Posterior vena cava (tissue), 2 donors: ENCODE measurements at regions not wholly inside any gene's neighbourhood (a gene's known extent, or its start where the extent isn't known, plus 50 kb on each side); places are given as distances from the start of the nearest gene placed in this dataset.

Experiments
- DNase-seq: peaks from one replicate; pipeline ENCODE4 v3.0.0-alpha.2; 2020; ENCODE audit warnings: low spot score
- intact Hi-C, 2 donors: fragments of 100-400 bp; cut with DNase I; formaldehyde crosslinking; loops; one replicate each; pipeline versions ENCODE4 v1.14.1 to v1.14.2; 2022 to 2023
- donor health status: DM: yes; HTN: yes; CAD: no.
- donor health status: DM: yes; HTN: yes; CAD: no.

GRCh38 chr14:36465178-36465577, 54.9 kb downstream of the NKX2-1 start:
- intact Hi-C loops = no loop called here
- DNase-seq = no peak

- intact Hi-C loops = no loop called here
- DNase-seq = no peak
Observed at GRCh38 chr14:36462890-36463289, 57.1 kb downstream of the NKX2-1 start.

- intact Hi-C loops = no loop called here
- DNase-seq = no peak
Observed at GRCh38 chr14:36455241-36455627, 64.8 kb downstream of the NKX2-1 start.

GRCh38 chr14:36454599-36455240, 65.3 kb downstream of the NKX2-1 start:
- no peak for DNase-seq
- intact Hi-C loops = no loop called here

- no peak for DNase-seq
- intact Hi-C loops = no loop called here
Observed at GRCh38 chr14:36452860-36453259, 67.2 kb downstream of the NKX2-1 start.

- intact Hi-C loops = no loop called here
- no peak for DNase-seq
Observed at GRCh38 chr14:36451310-36452065, 68.5 kb downstream of the NKX2-1 start.

- intact Hi-C loops = no loop called here
- no peak for DNase-seq
Observed at GRCh38 chr14:36450550-36450949, 69.5 kb downstream of the NKX2-1 start.

GRCh38 chr14:36449903-36450302, 70.1 kb downstream of the NKX2-1 start:
- DNase-seq = no peak
- intact Hi-C loops = no loop called here

- intact Hi-C loops = no loop called here
- no peak for DNase-seq
Observed at GRCh38 chr14:36443374-36443773, 76.7 kb downstream of the NKX2-1 start.

- no peak for DNase-seq
- intact Hi-C loops = no loop called here
Observed at GRCh38 chr14:36442824-36443241, 77.2 kb downstream of the NKX2-1 start.

- no peak for DNase-seq
- intact Hi-C loops = no loop called here
Observed at GRCh38 chr14:36441283-36441682, 78.7 kb downstream of the NKX2-1 start.

GRCh38 chr14:36439766-36440165, 80.3 kb downstream of the NKX2-1 start:
- intact Hi-C loops = no loop called here

GRCh38 chr14:36438883-36439282, 81.1 kb downstream of the NKX2-1 start:
- intact Hi-C loops = no loop called here
- DNase-seq = no peak

More at GRCh38 chr14:36439766-36440165, 80.3 kb downstream of the NKX2-1 start:
- no peak for DNase-seq

- intact Hi-C loops = no loop called here
- no peak for DNase-seq
Observed at GRCh38 chr14:36430662-36431084, 89.4 kb downstream of the NKX2-1 start.

GRCh38 chr14:36430169-36430568, 89.9 kb downstream of the NKX2-1 start:
- intact Hi-C loops = no loop called here
- no peak for DNase-seq

GRCh38 chr14:36429692-36430091, 90.3 kb downstream of the NKX2-1 start:
- intact Hi-C loops = no loop called here

GRCh38 chr14:36428350-36428749, 91.7 kb downstream of the NKX2-1 start:
- DNase-seq = no peak
- intact Hi-C loops = no loop called here

More at GRCh38 chr14:36429692-36430091, 90.3 kb downstream of the NKX2-1 start:
- DNase-seq = no peak

- DNase-seq = no peak
- intact Hi-C loops = no loop called here
Observed at GRCh38 chr14:36426836-36427235, 93.2 kb downstream of the NKX2-1 start.

GRCh38 chr14:36426113-36426512, 93.9 kb downstream of the NKX2-1 start:
- intact Hi-C loops = no loop called here
- no peak for DNase-seq

GRCh38 chr14:36424478-36425102, 95.4 kb downstream of the NKX2-1 start:
- intact Hi-C loops = no loop called here

GRCh38 chr14:36423430-36423829, 96.6 kb downstream of the NKX2-1 start:
- intact Hi-C loops = no loop called here
- no peak for DNase-seq

More at GRCh38 chr14:36424478-36425102, 95.4 kb downstream of the NKX2-1 start:
- DNase-seq = no peak
